HG03565 (cell line): ENCODE measurements at regions not wholly inside any gene's neighbourhood (a gene's known extent, or its start where the extent isn't known, plus 50 kb on each side); places are given as distances from the start of the nearest gene placed in this dataset.

Experiments used
- ATAC-seq: cut with Tn5 transposase; IDR thresholded peaks from one replicate; pipeline ENCODE4 v1.9.1; 2021; ENCODE audit warnings: mild to moderate bottlenecking, moderate library complexity; ENCODE audit not compliant: unreplicated experiment

DNA sequence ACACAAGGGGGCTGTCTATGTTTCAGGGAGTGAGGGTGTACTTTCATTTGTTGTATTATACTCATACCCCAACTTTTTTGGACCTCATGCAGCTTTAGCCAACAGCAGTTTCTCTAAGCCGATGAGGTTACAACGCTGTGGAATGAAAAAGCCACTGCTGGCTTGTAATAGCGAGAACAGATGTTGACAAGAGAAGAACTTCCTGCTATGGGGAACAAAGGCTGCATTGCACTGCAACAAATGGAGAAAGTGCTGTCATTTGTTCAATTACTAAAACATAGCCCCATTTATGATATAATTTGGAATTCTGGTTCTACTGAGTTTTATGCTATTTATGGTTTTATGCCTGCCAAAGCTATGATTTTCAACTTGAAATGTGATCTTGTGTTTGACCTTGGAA lies 104.2 kb upstream of the TMEM72 start:
- ATAC-seq = no peak

DNA sequence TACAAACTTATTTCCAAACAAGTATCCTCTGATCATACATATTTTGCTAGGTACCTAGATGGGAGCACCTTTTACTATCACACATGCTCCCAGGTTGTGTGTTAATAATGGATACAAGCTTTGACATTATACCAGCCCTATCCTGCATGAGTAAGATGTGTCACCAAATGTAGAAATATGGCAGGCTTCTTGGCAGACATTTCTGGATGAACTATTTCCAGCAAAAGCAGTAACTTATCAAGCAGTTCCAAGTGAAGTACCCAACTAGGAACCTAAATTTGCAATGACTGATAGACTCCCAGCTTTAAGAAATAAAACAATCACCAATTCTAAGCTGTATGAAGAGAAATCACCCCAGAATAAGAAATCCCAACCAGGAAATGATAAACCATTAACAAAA lies 103.7 kb upstream of the TMEM72 start:
- no peak for ATAC-seq

DNA sequence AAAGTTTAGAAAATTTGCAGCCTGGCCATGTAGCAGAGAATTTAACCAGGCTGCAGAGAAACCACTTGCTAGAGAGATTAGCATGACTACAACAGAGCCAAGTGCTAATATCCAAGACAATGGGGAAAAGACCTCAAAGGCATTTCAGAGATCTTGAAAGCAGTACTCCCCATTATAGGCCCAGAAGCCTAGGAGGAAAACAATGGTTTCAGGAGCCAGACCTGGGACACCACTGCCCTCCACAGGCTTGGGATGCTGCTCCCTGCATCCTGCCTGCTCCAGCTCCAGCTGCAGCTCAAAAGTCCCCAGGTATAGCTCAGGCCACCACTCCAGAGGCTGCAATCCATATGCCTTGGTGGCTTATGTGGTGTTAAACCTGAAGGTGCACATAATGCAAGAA lies 101.5 kb upstream of the TMEM72 start:
- ATAC-seq = no peak

DNA sequence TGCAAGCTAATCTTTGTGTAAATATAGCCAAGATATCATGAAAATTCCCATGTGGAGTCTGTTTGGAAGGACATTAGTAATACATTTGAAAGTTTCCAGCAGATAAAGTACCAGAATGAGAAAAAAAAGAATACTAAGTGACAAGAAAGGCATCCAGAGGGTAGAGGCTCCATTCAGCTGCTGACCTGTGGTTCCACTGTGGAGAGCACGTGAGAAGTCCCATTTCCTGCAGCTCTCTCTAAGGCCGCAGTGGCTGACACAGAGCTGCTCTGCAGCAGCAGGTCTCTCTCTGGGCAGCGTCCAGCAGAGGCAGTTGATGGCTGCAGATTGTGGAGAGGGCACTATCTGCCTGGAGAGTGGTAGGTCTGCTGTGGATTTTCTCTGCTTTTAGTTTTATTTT lies 100.1 kb upstream of the TMEM72 start:
- ATAC-seq = no peak

DNA sequence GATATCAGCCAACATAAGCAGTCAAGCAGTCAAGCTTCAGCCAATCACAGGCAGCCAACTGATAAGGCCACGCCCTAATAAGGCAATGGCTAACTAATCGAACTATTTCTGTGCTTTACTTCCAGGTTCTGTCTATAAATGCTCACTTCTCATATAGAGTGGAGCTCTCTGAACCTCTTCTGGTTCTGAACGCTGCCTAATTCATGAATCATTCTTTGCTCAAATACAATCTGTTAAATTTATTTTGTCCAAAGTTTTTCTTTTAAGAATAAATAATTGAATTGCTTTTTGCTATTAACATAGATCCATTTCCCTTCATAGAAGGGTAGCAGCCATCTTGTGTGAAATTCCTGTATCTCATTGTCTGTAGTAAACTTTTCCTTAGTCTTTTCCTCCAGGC lies 97.9 kb upstream of the TMEM72 start:
- ATAC-seq = no peak

DNA sequence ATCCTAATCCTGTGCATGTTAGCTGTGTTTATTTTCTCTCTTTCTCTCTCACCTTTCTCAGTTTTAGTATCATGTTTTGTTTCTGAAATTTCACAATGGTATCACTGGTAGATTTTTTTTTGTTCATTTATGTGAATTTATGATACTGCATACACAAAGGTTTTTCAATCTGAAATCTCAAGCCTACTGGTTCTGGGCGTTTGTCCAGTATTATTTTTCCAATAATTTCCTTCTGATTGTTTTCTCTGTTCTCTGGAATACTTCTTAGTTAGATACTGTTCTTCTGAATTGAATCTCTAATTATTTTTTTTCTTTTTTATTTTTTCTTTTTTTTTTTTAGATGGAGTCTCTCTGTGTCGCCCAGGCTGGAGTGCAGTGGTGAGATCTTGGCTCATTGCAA lies 96.2 kb upstream of the TMEM72 start:
- ATAC-seq = no peak

DNA sequence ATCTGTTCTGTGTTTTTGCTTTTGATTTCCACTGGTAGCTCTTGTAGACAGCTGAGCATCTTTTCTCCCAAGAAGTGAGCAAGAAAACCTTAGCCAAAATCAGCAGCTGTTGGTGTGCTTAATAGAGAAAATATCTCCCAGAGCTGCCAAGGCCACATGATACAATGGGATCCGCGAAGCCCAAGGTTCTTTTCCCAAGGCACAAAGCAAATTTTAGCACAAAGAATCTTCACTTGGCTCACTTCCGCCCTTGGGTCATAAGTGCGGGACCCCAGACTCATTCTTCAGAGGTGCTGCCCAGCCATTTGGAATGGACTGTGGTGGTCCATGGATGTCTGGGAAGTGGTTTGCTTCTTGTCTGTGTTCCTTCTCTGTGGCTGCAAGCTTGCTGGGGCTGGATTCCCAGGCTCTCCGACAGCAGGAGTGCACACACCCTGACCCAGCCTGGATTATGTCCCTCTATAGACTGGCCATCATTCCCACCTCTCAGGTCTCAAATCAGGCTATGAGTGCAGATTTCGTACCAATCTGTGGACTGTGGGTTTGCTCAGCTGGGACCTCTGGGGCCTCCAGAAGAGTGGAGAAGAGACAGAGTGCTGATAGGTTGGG lies 93.0 kb upstream of the TMEM72 start:
- ATAC-seq = no peak

DNA sequence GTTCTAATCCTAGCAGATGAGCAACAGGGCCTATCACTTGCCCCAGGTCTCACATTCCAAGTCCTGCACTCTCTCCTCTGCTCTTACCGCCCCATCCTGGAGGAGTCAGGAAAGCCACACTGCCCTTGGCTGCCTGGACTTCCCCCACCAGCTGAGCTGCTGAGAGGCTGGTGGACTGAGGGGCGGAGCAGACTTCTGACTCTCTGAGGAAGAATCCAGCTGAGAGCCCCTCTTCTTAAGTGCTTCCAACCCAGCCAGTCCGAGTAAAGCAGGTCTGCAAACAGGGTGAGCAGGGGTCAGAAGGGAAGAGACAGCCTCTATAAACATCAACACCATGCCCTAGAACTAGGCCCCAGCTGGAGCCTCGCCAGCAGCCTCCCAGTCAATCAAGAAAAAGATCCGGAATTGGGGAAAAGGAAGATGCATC lies 92.4 kb upstream of the TMEM72 start:
- ATAC-seq = no peak

DNA sequence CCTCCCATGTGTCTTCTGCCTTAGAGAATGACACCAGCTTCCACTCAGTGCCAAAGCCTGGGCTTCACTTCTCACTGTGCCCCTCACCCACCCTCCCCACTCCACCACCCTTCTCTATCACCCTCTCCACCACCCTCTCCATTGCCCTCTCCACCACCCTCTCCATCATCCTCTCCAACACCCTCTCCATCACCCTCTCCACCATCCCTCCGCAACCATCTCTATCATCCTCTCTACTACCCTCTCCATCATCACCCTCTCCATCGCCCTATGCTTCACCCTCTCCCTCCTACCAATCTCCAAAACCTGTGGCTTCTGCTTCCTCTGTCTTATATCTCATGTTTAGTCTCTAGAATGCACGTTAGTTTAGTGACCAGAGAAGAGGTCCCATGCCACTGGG lies 91.0 kb upstream of the TMEM72 start:
- no peak for ATAC-seq

DNA sequence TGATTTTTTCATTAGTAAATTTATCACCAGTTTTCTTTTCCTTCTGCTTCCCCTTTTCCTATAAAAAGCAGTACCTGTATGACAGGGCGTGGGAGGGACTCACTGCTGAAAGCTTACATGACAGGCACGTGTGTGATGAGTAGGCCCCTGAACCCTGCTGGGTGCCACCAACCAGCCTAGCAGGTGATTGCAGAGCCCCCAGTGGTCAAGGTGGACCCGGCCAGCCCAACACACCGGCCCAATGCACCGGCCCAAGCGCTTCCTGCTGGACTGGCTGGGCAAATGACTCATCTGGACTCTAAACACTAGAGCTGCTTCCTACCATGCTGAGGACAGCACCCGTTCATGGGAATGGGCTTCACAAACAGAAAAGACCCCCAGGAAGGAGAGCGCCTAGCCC lies 89.8 kb upstream of the TMEM72 start:
- no peak for ATAC-seq

DNA sequence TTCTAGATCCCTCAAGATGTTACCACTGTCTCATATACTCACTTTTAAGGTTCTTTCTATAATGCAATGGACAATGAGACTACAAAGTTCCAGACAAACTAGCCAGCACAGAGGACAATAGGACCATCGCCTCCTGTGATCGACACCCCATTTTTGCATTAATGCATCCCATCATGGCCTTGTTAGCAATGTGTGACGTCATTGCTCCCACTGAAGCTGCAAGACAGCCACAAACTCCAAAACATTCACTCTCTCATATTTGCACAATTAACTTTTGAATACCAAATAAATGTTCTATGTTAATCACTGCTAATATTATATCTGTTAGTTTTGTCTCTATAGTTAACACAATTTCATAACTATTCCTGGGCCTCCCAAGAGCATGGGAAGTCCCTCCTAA lies 88.8 kb upstream of the TMEM72 start:
- ATAC-seq = no peak

DNA sequence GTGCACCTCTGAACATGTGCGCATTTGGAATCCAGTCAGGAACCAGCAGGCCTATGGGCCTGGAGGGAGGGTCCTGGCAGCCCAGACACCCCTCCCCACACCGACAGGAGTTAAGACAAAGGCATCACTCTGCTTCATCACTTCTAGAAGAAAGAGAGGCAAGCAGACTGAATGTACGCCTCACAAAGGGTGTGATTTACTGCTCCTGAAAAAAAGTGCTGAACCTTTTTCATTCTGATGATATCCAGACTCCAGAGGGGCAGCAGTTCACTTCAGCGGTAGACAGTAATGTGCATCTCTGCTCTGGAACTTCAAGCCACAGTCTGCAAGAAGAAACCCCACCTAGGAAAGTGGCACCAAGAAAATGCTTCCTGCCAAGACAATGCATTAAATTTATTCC lies 88.2 kb upstream of the TMEM72 start:
- no peak for ATAC-seq

DNA sequence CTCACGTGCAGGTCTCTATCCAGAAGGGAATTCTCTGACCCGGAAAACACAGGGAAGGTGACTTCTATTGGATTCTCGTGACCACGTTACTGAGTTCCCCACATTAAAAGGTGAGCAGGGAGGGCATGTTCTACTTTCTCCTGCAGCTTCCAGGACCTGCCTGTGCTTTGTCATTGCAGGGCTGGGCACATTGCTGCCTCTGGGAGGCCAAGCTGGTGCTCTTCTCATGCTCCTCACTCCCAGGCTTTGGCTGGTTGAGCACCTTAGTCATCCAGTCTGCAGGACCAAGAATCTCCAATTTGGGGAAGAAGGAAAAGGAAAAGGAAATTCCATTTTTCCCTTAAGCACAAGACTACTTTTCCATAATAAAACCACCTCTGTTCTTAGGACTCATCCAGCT lies 86.5 kb upstream of the TMEM72 start:
- ATAC-seq = no peak

DNA sequence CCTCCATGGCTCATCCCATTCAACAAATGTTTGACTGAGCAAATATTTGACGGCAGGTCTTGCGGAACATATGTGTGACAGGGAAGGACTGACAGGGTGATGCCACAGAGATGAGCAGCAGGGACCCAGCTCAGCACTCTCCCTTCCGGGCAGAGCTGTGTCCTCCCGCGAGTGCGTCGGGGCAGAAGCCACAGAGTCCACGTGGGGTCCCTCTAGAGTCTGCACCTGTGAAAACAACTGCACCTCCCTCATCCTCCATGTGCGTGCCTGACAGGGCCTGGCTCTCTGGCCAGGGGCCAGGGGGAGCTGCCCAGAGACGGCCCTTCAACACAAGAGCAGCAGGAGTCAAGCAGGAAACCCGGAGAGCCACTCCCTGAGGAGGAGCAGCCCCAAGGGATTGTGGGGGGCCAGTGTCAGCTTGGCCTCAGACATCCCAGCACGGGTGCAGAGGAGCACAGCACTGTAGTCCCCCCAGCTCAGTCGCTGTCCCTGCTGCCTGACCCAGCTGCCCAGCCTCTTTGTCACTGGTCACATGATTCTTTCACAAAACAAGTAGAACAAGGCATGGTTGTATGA lies 83.6 kb upstream of the TMEM72 start:
- no peak for ATAC-seq

DNA sequence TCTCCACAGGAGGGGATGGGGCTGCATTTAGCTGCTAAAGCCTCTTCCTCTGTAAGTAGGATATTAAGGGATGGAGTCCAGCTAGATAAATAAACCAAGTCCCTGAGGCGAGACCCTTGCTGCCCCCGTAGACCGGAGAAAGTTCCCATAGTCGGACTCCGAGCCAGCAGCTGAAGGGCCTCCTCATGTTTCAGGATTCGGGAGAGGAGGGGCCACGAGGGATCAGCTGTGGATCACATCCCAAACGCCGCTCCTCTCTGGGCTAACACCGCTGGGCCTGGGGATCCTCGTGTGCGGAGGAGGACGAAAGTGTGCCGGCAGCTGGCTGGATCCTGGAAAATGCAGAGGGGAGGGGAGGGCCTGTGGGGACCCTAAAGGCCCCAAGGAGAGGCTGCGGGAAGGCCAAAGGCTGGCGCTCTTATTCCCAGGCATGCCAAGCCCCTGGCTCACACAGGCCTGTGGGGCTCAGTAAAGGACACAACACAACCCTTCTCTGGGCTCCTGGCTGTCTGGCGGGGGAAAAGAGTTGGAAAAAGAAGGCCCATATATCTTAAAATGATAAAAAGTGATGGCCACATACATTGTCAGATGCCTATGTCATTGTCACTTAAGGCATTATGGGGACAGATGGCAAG lies 82.5 kb upstream of the TMEM72 start:
- ATAC-seq = no peak

DNA sequence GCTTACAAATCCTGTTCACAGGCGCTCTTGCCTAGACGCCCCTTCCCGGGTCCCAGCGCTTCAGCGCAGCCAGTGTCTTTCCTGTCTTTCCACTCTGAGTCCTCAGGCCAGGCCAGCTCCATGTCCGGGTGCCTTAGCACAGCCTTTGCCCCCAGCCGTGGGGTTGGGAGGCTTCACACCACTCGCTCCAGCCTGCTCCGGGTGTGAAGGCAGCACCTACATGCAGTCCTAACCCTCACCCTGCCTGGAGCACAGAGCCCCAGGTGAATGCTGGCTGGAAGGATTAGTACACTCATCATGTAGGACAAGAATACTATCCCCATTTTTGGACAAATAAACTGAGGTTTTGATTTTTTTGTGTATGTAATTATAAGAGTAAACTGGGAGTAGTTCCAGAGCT lies 81.7 kb upstream of the TMEM72 start:
- no peak for ATAC-seq

DNA sequence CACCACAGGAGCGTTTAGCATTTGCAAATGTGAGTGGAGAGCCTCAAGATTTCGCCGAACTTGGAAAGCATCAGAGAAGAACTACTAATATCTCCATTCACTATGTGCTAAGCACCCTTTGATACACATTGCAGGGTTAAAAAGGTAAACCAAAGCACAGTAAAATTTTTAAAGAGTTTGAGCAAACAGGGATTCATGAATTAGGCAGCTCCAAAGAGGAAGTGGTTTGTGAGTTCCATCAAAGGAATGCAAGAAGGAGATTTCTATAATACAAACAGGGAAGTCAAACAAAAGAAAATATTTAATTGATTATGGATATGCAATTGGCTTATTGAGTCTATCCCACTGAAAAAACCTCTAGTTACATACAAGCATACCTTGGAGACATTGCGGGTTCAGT lies 81.1 kb upstream of the TMEM72 start:
- ATAC-seq = no peak

DNA sequence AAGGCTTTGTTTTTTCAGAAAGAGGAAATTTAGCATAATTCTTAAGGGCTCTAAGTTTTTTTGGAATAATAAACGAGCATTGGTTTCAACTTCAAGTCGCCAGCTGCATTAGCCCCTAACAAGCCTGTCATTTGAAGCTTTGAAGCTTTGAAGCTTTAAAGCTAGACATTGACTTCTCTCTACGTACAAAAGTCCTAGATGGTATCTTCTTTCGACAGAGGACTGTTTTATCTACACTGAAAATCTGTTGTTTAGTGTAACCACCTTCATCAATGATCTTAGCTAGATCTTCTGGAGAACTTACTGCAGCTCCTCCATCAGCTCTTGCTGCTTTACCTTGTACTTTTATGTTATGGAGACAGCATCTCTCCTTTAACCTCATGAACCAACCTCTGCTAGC lies 79.6 kb upstream of the TMEM72 start:
- no peak for ATAC-seq

DNA sequence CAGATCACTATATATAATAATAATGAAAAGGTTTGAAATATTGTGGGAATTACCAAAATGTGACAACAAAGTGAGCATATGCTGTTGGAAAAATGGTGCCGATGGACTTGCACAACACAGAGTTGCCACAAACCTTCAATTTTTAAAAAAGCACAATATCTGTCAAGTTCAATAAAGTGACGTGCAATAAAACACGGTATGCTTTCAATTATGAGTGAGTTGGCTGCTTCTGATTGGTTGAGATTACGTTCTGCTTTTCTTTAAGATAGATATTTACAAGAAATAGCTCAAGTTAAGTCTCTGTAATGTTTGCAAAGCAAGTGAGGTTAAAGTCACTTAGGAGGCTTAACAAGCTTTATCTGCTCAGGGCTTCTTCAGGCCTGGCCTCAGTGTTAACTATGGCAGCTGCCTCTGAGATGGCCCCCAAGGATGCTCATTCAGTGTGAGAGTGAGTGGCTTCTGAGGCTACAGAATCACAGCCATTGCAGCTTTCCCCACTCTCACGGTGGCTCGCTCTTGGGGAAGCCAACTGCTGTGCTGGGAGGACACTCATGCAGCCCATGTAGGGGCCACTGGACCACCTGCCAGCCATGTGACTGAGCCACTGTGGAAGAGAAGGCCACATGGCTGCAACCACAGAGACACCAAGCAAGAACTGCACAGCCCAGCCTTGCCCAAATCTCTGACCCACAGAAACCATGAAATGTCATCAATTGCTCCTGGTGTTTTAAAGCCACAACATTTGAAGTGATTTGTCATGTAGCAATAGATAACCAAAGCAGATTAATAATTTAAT lies 78.3 kb upstream of the TMEM72 start:
- no peak for ATAC-seq

DNA sequence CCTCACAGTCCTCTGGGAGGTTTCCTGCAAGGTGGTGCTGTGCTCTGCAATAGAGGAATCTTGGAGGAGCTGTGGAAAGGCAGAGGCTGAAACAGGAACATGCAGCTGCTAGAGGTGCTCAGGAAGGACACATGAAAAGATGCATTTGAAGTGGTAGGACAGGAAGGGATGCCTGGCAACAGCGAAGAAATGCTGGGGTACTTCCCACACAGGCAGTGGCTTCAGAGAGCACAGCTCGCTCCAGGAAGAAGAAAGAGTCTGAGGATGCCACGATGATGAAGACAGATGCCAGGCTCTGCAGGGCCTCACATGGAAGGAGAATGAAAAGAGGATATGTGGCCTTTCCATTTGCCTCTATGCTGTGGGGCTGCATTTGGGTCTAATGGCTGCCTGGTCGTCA lies 77.0 kb upstream of the TMEM72 start:
- no peak for ATAC-seq

DNA sequence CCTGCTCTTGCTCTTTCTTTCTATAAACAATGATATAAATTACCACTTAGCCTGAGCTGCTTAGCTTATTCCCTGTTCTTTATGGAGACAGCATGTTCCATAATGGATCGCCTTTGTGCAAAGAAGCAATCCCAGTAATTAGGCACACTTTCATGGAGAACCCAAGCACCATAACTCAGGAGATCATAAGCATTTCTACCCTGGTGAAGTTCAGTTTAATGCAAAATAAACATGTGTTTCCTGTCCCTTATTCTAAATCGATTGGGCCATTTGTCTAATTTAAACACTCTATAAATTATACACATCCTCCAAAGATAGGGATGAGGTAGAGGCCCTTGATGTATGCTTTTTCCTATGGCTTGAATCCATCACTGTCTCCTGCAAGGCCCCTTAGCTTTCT lies 75.8 kb upstream of the TMEM72 start:
- ATAC-seq = no peak

DNA sequence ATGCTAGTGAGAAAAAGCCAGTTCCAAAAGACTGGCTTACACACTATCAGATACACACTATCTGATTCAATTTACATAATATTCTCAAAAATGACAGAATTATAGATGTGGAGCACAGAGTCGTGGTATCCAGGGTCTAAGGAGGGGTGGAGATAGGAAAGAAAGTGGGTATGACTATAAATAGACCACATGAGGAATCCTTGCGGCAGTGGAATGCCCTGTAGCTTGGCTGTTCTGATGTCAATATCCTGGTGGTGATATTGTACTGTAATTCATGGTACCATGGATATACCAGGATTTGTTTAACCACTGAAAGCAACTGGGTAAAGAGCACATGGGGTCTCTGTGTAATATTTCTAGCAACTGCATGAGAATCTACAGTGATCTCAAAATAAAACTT lies 67.7 kb upstream of the TMEM72 start:
- no peak for ATAC-seq
